ENCODE measurements at regions not wholly inside any gene's neighbourhood (a gene's known extent, or its start where the extent isn't known, plus 50 kb on each side); places are given as distances from the start of the nearest gene placed in this dataset.
"Not testable (repeated sequence)": the region's sequence is repeated elsewhere in the genome, so short reads cannot be mapped to it uniquely, and the experiment has no call there.

DNA sequence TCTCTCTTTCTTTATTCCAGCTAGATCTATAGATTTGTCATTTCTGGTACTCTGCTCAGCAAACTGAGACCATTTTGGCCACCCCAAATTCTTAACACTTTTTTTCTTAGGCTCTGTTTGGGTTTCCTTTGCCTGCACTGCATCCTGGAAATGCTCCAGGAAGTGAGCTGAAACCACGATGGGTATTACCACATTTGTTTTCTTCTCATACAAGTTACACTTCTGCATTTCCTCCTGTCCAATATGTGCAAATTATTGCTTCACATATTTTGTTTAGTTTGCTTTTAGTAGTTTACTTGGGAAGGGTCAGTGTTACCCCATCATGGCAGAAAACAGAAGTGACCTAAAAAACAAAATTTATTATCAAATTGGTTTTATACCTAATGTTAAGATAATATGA, 498.6 kb upstream of the GRIN3A start:
- Mint-ChIP-seq H3K9me3 (peaks cover 27% of the 10 kb centered on the region), H3K36me3 (ENCODE audit: low read depth) (no peaks in the 10 kb centered on the region), H3K4me1 (ENCODE audit: low read depth) (no peaks in the 10 kb centered on the region), H3K27me3 (ENCODE audit: insufficient read depth) (no peaks in the 10 kb centered on the region; the same call in 1 of the 2 replicates), H3K27ac (no peak overlapping the region), H3K4me3 (no peak overlapping the region)
- TF ChIP-seq, protein P1, sequence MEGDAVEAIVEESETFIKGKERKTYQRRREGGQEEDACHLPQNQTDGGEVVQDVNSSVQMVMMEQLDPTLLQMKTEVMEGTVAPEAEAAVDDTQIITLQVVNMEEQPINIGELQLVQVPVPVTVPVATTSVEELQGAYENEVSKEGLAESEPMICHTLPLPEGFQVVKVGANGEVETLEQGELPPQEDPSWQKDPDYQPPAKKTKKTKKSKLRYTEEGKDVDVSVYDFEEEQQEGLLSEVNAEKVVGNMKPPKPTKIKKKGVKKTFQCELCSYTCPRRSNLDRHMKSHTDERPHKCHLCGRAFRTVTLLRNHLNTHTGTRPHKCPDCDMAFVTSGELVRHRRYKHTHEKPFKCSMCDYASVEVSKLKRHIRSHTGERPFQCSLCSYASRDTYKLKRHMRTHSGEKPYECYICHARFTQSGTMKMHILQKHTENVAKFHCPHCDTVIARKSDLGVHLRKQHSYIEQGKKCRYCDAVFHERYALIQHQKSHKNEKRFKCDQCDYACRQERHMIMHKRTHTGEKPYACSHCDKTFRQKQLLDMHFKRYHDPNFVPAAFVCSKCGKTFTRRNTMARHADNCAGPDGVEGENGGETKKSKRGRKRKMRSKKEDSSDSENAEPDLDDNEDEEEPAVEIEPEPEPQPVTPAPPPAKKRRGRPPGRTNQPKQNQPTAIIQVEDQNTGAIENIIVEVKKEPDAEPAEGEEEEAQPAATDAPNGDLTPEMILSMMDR (IDR thresholded peaks at IDR 0.05) = no peak
- DNase-seq = no peak

DNA sequence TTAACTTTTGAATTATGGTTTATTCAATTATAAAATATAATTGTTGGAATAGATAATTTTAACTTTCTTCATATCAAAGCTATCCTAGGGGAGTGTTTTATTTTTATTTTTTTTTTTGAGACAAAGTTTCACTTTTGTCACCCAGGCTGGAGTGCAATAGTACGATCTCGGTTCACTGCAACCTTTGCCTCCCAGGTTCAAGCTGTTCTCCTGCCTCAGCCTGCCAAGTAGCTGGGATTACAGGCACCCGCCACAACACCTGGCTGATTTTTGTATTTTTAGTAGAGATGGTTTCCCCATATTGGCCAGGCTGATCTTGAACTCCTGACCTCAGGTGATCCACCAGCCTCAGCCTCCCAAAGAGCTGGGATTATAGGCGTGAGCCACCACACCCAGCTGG, 489.0 kb upstream of the GRIN3A start:
- not testable (repeated sequence) for H3K4me3 Mint-ChIP-seq; H3K36me3 Mint-ChIP-seq (ENCODE audit: low read depth); H3K4me1 Mint-ChIP-seq (ENCODE audit: low read depth); DNase-seq; H3K27me3 Mint-ChIP-seq (ENCODE audit: insufficient read depth); H3K27ac Mint-ChIP-seq
- H3K9me3 Mint-ChIP-seq = peaks cover 18% of the 10 kb centered on the region

DNA sequence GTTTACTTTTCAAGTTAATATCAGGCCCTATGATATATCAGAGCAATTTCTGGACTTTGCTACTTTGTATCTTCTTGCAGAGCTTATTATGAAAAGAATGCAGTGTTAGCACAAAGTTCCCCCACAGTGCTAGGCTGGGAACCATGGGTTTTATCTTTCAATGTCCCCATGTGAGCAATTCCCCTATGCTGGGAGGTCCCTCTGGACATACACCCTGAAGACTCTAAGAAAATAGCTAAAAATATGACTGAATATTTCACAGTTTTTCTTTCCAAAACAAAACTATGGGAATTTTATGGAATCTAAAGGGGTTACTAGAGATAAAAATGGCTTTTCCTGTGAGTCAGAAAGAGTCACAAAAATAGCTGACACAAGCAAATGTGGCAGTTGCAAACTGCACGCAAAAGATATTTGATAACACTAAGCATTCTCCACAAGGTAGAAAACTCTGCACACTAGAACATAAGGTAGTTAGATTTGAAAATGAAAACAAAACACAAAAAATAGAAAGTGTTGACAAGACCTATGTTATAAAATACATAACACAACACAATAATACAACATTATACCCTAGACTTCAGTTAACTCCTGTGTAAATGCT, 487.5 kb upstream of the GRIN3A start:
- Mint-ChIP-seq H3K27ac (no peak overlapping the region), H3K27me3 (ENCODE audit: insufficient read depth) (no peaks in the 10 kb centered on the region), H3K9me3 (peaks cover 14% of the 10 kb centered on the region), H3K36me3 (ENCODE audit: low read depth) (no peaks in the 10 kb centered on the region), H3K4me3 (no peak overlapping the region), H3K4me1 (ENCODE audit: low read depth) (no peaks in the 10 kb centered on the region)
- TF ChIP-seq, protein P1 (IDR thresholded peaks at IDR 0.05) = no peak
- no peak for DNase-seq

GRCh38 chr9:102223320-102224136, 485.1 kb upstream of the GRIN3A start:
- DNase-seq; H3K4me1 Mint-ChIP-seq (ENCODE audit: low read depth); H3K27ac Mint-ChIP-seq; H3K36me3 Mint-ChIP-seq (ENCODE audit: low read depth); H3K9me3 Mint-ChIP-seq; H3K4me3 Mint-ChIP-seq; H3K27me3 Mint-ChIP-seq (ENCODE audit: insufficient read depth): not testable (repeated sequence)

DNA sequence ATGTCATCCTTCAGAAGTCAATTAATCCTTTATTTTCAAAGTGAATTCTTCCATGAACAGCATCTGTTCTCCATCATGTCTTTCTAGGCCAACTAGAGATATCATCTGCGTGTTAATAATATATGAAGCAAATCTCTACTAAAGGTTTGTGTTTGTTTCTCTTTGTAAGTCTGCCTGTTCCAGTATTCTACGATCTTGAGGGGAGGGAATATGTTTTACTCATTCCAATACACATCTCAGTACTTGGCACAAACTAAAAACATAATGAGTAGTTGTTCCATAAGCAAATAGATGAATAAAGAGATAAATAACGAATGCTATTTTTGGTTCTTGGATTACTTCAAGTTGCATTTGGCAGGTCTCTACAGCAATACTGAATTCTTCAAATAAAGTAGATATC, 470.7 kb upstream of the GRIN3A start:
- no peaks in the 10 kb centered on the region; the same call in 1 of the 2 replicates for H3K27me3 Mint-ChIP-seq (ENCODE audit: insufficient read depth)
- no peaks in the 10 kb centered on the region for H3K36me3 Mint-ChIP-seq (ENCODE audit: low read depth)
- H3K4me1 Mint-ChIP-seq (ENCODE audit: low read depth) = no peaks in the 10 kb centered on the region
- no peak for DNase-seq
- no peak overlapping the region for H3K4me3 Mint-ChIP-seq
- H3K9me3 Mint-ChIP-seq = peaks cover 23% of the 10 kb centered on the region
- no peak overlapping the region for H3K27ac Mint-ChIP-seq
- TF ChIP-seq, protein P1 (IDR thresholded peaks at IDR 0.05) = no peak

GRCh38 chr9:102206432-102206831, 468.0 kb upstream of the GRIN3A start:
- Mint-ChIP-seq H3K36me3 (ENCODE audit: low read depth) (no peaks in the 10 kb centered on the region), H3K9me3 (peaks cover 28% of the 10 kb centered on the region), H3K27ac (no peak overlapping the region), H3K4me1 (ENCODE audit: low read depth) (no peaks in the 10 kb centered on the region), H3K4me3 (no peak overlapping the region), H3K27me3 (ENCODE audit: insufficient read depth) (no peaks in the 10 kb centered on the region)
- TF ChIP-seq, protein P1 (IDR thresholded peaks at IDR 0.05) = no peak
- no peak for DNase-seq
